Fibroblast of upper back skin (primary cell): ENCODE measurements at regions not wholly inside any gene's neighbourhood (a gene's known extent, or its start where the extent isn't known, plus 50 kb on each side); places are given as distances from the start of the nearest gene placed in this dataset.
A peak's percentile ranks its signal among the peaks of the same experiment; 100 is the strongest.
"Not testable (repeated sequence)": the region's sequence is repeated elsewhere in the genome, so short reads cannot be mapped to it uniquely, and the experiment has no call there.

ENCODE experiments used
- DNase-seq: peaks from one replicate; pipeline ENCODE4 v3.0.0-alpha.2; 2013

GRCh38 chr2:87559001-87559400, 188.9 kb upstream of the PLGLB2 start:
- not testable (repeated sequence) for DNase-seq

- DNase-seq = peak; percentile 6
Measured at GRCh38 chr2:87559735-87560134, 188.2 kb upstream of the PLGLB2 start.

- peak; percentile 13 for DNase-seq
Measured at GRCh38 chr2:87565116-87565515, 182.8 kb upstream of the PLGLB2 start.

GRCh38 chr2:87566531-87566930, 181.4 kb upstream of the PLGLB2 start:
- DNase-seq = peak; percentile 40

GRCh38 chr2:87567093-87567492, 180.8 kb upstream of the PLGLB2 start:
- not testable (repeated sequence) for DNase-seq

GRCh38 chr2:87567912-87568311, 180.0 kb upstream of the PLGLB2 start:
- not testable (repeated sequence) for DNase-seq

GRCh38 chr2:87568554-87569278, 179.2 kb upstream of the PLGLB2 start:
- not testable (repeated sequence) for DNase-seq

GRCh38 chr2:87569689-87570397, 178.0 kb upstream of the PLGLB2 start:
- not testable (repeated sequence) for DNase-seq

- DNase-seq = not testable (repeated sequence)
Measured at GRCh38 chr2:87571889-87572465, 175.9 kb upstream of the PLGLB2 start.

GRCh38 chr2:87572906-87573305, 175.0 kb upstream of the PLGLB2 start:
- not testable (repeated sequence) for DNase-seq

GRCh38 chr2:87573386-87574192, 174.3 kb upstream of the PLGLB2 start:
- not testable (repeated sequence) for DNase-seq

- not testable (repeated sequence) for DNase-seq
Measured at GRCh38 chr2:87574193-87575119, 173.4 kb upstream of the PLGLB2 start.

GRCh38 chr2:87575138-87575537, 172.7 kb upstream of the PLGLB2 start:
- DNase-seq = not testable (repeated sequence)

- DNase-seq = not testable (repeated sequence)
Measured at GRCh38 chr2:87577358-87577757, 170.5 kb upstream of the PLGLB2 start.

- DNase-seq = not testable (repeated sequence)
Measured at GRCh38 chr2:87582152-87582551, 165.7 kb upstream of the PLGLB2 start.

- DNase-seq = peak; percentile 43
Measured at GRCh38 chr2:87582579-87582978, 165.3 kb upstream of the PLGLB2 start.

GRCh38 chr2:87583370-87583769, 164.5 kb upstream of the PLGLB2 start:
- DNase-seq = not testable (repeated sequence)

GRCh38 chr2:87583803-87584202, 164.1 kb upstream of the PLGLB2 start:
- not testable (repeated sequence) for DNase-seq

GRCh38 chr2:87584268-87584906, 163.5 kb upstream of the PLGLB2 start:
- DNase-seq = peak; percentile 24

GRCh38 chr2:87587934-87588333, 160.0 kb upstream of the PLGLB2 start:
- DNase-seq = not testable (repeated sequence)

- DNase-seq = not testable (repeated sequence)
Measured at GRCh38 chr2:87592974-87593373, 154.9 kb upstream of the PLGLB2 start.
